GM12891 (cell line): ENCODE measurements at regions not wholly inside any gene's neighbourhood (a gene's known extent, or its start where the extent isn't known, plus 50 kb on each side); places are given as distances from the start of the nearest gene placed in this dataset.
"Not testable (repeated sequence)": the region's sequence is repeated elsewhere in the genome, so short reads cannot be mapped to it uniquely, and the experiment has no call there.

Experiments used
- DNase-seq: peaks from one replicate; pipeline ENCODE4 v3.0.0; 2011; ENCODE audit warnings: low spot score; ENCODE audit not compliant: insufficient read length
- FAIRE-seq: peaks from 2 replicates; lab custom pipeline; 2011; peaks lifted over from hg19 to GRCh38; lab: Jason Lieb, UNC
- PAX5 ChIP-seq: IDR thresholded peaks from 2 replicates; pipeline ENCODE4 v1.6.1; 2011; ENCODE audit warnings: low read length, moderate library complexity, mild to moderate bottlenecking; ENCODE audit not compliant: insufficient read depth, severe bottlenecking
- POLR2A ChIP-seq: IDR thresholded peaks from 2 replicates; pipeline ENCODE4 v1.6.1; 2011; ENCODE audit warnings: low read depth, low read length, control low read depth
- POLR2AphosphoS5 ChIP-seq: IDR thresholded peaks from 2 replicates; pipeline ENCODE4 v1.6.1; 2011; ENCODE audit warnings: low read depth, low read length, control low read depth
- POU2F2 ChIP-seq: IDR thresholded peaks from 2 replicates; pipeline ENCODE4 v1.6.1; 2011; ENCODE audit warnings: low read depth, mild to moderate bottlenecking, control low read depth, low read length, moderate library complexity
- SPI1 ChIP-seq: IDR thresholded peaks from 2 replicates; pipeline ENCODE4 v1.6.1; 2011; ENCODE audit warnings: low read depth, low read length, control low read depth
- TAF1 ChIP-seq: IDR thresholded peaks from 2 replicates; pipeline ENCODE4 v1.6.1; 2011; ENCODE audit warnings: low read depth, low read length, control low read depth

DNA sequence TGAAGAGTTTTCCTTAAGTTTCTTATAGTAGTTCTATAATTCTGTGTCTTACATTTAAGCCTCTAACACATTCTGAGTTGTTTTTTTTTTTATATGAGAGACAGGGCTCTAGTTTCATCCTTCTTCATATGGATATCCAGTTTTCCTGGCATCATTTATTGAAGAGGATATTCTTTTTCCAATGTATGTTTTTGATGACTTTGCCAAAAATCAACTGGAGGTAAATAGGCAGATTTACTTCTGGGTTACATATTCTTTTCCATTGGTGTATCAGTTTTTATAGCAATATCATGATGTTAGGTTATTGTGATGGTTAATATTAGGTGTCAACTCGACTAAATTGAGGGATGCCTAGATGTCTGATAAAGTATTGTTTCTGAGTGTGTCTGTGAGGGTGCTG is 650.7 kb upstream of the GRID2 start:
- DNase-seq, result no peak
- no peak for FAIRE-seq
- TF ChIP-seq TAF1 (no peak), SPI1 (no peak), POLR2AphosphoS5 (no peak), POLR2A (no peak), POU2F2 (no peak), PAX5 (no peak)

DNA sequence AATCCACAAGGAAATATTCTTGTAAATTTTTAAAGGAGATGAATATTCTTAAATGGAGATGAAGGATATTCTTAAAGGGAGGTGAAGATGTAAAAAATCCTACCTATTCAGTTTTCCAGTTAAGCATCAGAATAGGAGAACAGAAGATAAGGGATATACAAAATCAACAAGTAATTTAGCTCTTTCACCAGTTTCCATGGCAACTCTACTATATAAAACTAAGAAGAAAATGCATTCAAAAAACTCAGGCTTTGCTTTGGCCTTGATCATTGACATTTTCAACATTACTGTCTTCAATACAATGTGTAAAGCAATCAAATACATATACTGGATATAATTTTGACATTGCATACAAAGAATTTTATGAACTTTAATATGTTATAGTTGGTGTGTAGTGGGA is 622.7 kb upstream of the GRID2 start:
- TF ChIP-seq PAX5 (no peak), TAF1 (no peak), POU2F2 (no peak), POLR2A (no peak), POLR2AphosphoS5 (no peak), SPI1 (no peak)
- FAIRE-seq, result no peak
- no peak for DNase-seq

GRCh38 chr4:91681544-91681943 is 622.2 kb upstream of the GRID2 start:
- DNase-seq (no peak), FAIRE-seq (no peak)
- no peak for TF ChIP-seq TAF1
- TF ChIP-seq PAX5, result no peak
- TF ChIP-seq POLR2A, result no peak
- TF ChIP-seq SPI1, result no peak
- TF ChIP-seq POLR2AphosphoS5, result no peak
- no peak for TF ChIP-seq POU2F2

GRCh38 chr4:91684955-91685354 is 618.8 kb upstream of the GRID2 start:
- TF ChIP-seq POU2F2 (no peak), SPI1 (no peak), PAX5 (no peak), POLR2A (no peak), TAF1 (no peak), POLR2AphosphoS5 (no peak)
- FAIRE-seq (no peak), DNase-seq (no peak)

GRCh38 chr4:91688413-91688812 is 615.4 kb upstream of the GRID2 start:
- no peak for DNase-seq
- no peak for FAIRE-seq
- TF ChIP-seq TAF1, result no peak
- no peak for TF ChIP-seq PAX5
- TF ChIP-seq SPI1, result no peak
- TF ChIP-seq POLR2AphosphoS5, result no peak
- no peak for TF ChIP-seq POU2F2
- TF ChIP-seq POLR2A, result no peak

DNA sequence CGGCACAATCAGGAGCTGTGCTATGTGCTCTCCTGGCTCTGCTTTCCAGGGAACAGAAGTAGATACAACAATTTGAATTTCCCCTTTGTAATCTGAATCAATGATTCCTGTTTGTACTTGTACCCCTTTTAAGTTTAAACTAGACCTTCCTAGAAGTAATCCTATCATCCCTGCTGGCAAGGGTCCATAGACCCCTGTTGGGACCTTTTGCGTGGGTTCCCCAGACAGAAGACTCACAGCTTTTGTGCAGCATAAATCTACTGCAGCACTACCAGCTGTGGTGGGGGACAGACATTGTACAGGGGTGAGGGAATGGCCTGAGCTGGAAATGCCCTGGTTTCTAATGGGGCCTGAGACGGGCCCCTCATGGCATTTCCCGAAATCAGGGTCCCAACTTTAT is 604.1 kb upstream of the GRID2 start:
- FAIRE-seq, DNase-seq: not testable (repeated sequence)

- TF ChIP-seq PAX5 (no peak), SPI1 (no peak), POLR2A (no peak), POLR2AphosphoS5 (no peak), TAF1 (no peak), POU2F2 (no peak)
- FAIRE-seq (no peak), DNase-seq (no peak)
Measured at GRCh38 chr4:91729851-91730250, 573.9 kb upstream of the GRID2 start.

- TF ChIP-seq POLR2A (no peak), PAX5 (no peak), POU2F2 (no peak)
- DNase-seq (no peak), FAIRE-seq (no peak)
Measured at GRCh38 chr4:91734682-91735081, 569.1 kb upstream of the GRID2 start.

DNA sequence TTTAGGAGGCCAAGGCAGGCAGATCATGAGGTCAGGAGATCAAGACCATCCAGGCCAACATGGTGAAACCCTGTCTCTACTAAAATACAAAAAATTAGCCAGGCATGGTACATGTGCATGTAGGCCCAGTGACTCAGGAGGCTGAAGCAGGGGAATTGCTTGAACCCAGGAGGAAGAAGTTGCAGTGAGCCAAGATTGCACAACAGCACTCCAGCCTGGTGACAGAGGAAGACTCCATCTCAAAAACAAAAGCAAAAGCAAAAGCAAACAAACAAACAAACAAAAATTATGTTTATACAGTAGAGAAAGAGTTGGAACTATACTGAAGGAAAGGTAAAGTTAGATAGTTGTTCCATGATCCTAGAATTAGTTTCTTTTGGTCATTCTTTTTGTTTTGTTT is 564.9 kb upstream of the GRID2 start:
- FAIRE-seq, DNase-seq: not testable (repeated sequence)

- TF ChIP-seq POLR2A, result no peak
- TF ChIP-seq SPI1, result no peak
- TF ChIP-seq POU2F2, result no peak
- TF ChIP-seq POLR2AphosphoS5, result no peak
- no peak for TF ChIP-seq PAX5
- no peak for TF ChIP-seq TAF1
- DNase-seq, result no peak
- FAIRE-seq, result no peak
Measured at GRCh38 chr4:91746551-91746950, 557.2 kb upstream of the GRID2 start.

DNA sequence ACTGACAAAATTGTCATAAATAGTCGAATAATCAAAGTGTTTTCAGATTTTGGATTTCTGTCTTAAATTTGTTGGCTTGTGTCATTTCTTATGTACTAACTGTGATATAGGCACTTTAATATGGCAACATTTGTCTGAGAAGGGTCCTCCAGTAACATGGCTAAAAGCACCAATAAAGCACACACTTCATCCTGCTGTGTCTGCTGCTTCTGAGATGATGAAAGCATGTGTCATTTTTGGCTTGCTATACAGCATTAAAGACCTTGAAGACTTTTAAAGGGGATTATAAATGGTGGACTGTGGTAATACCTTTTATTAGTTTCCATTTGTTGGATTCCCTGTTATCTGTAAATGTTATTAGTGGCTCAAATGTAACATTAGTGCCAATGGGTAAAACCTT is 551.8 kb upstream of the GRID2 start:
- FAIRE-seq, result no peak
- no peak for DNase-seq
- TF ChIP-seq TAF1, result no peak
- no peak for TF ChIP-seq SPI1
- no peak for TF ChIP-seq POLR2AphosphoS5
- TF ChIP-seq POU2F2, result no peak
- TF ChIP-seq PAX5, result no peak
- TF ChIP-seq POLR2A, result no peak
